ENCODE measurements at regions not wholly inside any gene's neighbourhood (a gene's known extent, or its start where the extent isn't known, plus 50 kb on each side); places are given as distances from the start of the nearest gene placed in this dataset.
A peak's percentile ranks its signal among the peaks of the same experiment; 100 is the strongest.

GRCh38 chr12:39043424-39043822, 138.0 kb upstream of the CPNE8 start:
- no peak for DNase-seq

GRCh38 chr12:39040275-39040674, 134.9 kb upstream of the CPNE8 start:
- DNase-seq, result no peak

GRCh38 chr12:39037115-39037514, 131.7 kb upstream of the CPNE8 start:
- DNase-seq, result no peak

- DNase-seq, result no peak
Observed at GRCh38 chr12:39036105-39036504, 130.7 kb upstream of the CPNE8 start.

- DNase-seq, result no peak
Observed at GRCh38 chr12:39033782-39034181, 128.4 kb upstream of the CPNE8 start.

GRCh38 chr12:39032448-39032847, 127.1 kb upstream of the CPNE8 start:
- DNase-seq, result no peak

GRCh38 chr12:39032034-39032433, 126.6 kb upstream of the CPNE8 start:
- no peak for DNase-seq

GRCh38 chr12:39028382-39028781, 123.0 kb upstream of the CPNE8 start:
- no peak for DNase-seq

GRCh38 chr12:39012870-39013269, 107.5 kb upstream of the CPNE8 start:
- DNase-seq, result no peak

- no peak for DNase-seq
Observed at GRCh38 chr12:39011166-39011565, 105.8 kb upstream of the CPNE8 start.

GRCh38 chr12:39010406-39010805, 105.0 kb upstream of the CPNE8 start:
- DNase-seq, result peak; percentile 49

GRCh38 chr12:39007619-39008018, 102.2 kb upstream of the CPNE8 start:
- no peak for DNase-seq

- DNase-seq, result no peak
Observed at GRCh38 chr12:39006286-39006685, 100.9 kb upstream of the CPNE8 start.

GRCh38 chr12:39005671-39006070, 100.3 kb upstream of the CPNE8 start:
- no peak for DNase-seq

GRCh38 chr12:39003541-39004155, 98.3 kb upstream of the CPNE8 start:
- DNase-seq, result no peak

- no peak for DNase-seq
Observed at GRCh38 chr12:39000370-39000769, 95.0 kb upstream of the CPNE8 start.

- no peak for DNase-seq
Observed at GRCh38 chr12:38998887-38999482, 93.6 kb upstream of the CPNE8 start.

GRCh38 chr12:38995249-38995648, 89.9 kb upstream of the CPNE8 start:
- no peak for DNase-seq

GRCh38 chr12:38985961-38986360, 80.6 kb upstream of the CPNE8 start:
- no peak for DNase-seq

GRCh38 chr12:38984388-38984787, 79.0 kb upstream of the CPNE8 start:
- no peak for DNase-seq

- DNase-seq, result no peak
Observed at GRCh38 chr12:38983117-38983571, 77.8 kb upstream of the CPNE8 start.

GRCh38 chr12:38977132-38977531, 71.7 kb upstream of the CPNE8 start:
- no peak for DNase-seq

- no peak for DNase-seq
Observed at GRCh38 chr12:38969706-38970105, 64.3 kb upstream of the CPNE8 start.

GRCh38 chr12:38961683-38962082, 56.3 kb upstream of the CPNE8 start:
- DNase-seq, result no peak

- no peak for DNase-seq
Observed at GRCh38 chr12:38961012-38961411, 55.6 kb upstream of the CPNE8 start.
